Peyer's patch (tissue), 4 donors: ENCODE measurements at regions not wholly inside any gene's neighbourhood (a gene's known extent, or its start where the extent isn't known, plus 50 kb on each side); places are given as distances from the start of the nearest gene placed in this dataset.

Experiments used
- POLR2A ChIP-seq, 2 donors: fragments of 450-650 bp; IDR thresholded peaks; one replicate each; pipeline ENCODE4 v1.5.1; 2017; ENCODE audit warnings: antibody characterized with exemption in 2 of 2, mild to moderate bottlenecking in 2 of 2, moderate library complexity in 2 of 2
- TF ChIP-seq, protein P1 (sequence below), 6 experiments: fragments of 450-650 bp in 4 of 6; fragments of 200-600 bp in 2 of 6; sonication (generic) in 1 of 6; IDR thresholded peaks; one replicate each; pipeline ENCODE4 v1.5.1; 2017 to 2019; ENCODE audit warnings: antibody characterized with exemption in 6 of 6, mild to moderate bottlenecking in 3 of 6, moderate library complexity in 1 of 6

DNA sequence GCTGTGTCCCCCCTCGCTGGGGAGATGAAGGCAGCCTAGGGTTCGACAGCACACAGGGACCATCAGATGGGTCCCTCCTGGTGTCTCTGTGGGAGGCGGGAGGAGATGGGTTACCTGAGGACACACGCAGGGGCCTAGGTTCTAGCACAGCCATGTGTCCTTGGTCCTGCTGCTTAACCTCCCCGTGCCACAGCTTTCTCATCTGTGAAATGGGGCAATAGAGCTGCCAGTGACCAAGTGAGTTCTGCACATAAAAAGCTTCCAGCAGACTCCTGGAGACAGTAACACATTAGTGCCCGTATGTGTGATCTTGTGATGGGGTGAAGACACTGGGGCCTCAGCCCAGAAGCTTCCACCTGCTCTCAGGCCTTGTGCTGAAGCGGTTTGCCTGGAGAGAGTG, 96.0 kb upstream of the GSE1 start:
- no peak for TF ChIP-seq POLR2A (IDR thresholded peaks at IDR 0.05)
- TF ChIP-seq, protein P1, sequence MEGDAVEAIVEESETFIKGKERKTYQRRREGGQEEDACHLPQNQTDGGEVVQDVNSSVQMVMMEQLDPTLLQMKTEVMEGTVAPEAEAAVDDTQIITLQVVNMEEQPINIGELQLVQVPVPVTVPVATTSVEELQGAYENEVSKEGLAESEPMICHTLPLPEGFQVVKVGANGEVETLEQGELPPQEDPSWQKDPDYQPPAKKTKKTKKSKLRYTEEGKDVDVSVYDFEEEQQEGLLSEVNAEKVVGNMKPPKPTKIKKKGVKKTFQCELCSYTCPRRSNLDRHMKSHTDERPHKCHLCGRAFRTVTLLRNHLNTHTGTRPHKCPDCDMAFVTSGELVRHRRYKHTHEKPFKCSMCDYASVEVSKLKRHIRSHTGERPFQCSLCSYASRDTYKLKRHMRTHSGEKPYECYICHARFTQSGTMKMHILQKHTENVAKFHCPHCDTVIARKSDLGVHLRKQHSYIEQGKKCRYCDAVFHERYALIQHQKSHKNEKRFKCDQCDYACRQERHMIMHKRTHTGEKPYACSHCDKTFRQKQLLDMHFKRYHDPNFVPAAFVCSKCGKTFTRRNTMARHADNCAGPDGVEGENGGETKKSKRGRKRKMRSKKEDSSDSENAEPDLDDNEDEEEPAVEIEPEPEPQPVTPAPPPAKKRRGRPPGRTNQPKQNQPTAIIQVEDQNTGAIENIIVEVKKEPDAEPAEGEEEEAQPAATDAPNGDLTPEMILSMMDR (IDR thresholded peaks at IDR 0.05) = no peak
